ENCODE measurements at regions not wholly inside any gene's neighbourhood (a gene's known extent, or its start where the extent isn't known, plus 50 kb on each side); places are given as distances from the start of the nearest gene placed in this dataset.

- Histone ChIP-seq H3K4me3 (replicated peaks in 1 of 2; ENCODE audit: low read depth in 1 of 2, low read length in 2 of 2) (no peak overlapping the region), H3K27ac (ENCODE audit: low read depth, low read length) (no peak overlapping the region), H2AFZ (ENCODE audit: low read depth, low read length, poor library complexity, severe bottlenecking) (no peak overlapping the region), H3K4me1 (ENCODE audit: control insufficient read depth in 1 of 2, insufficient read depth in 2 of 2, low read length in 2 of 2) (no peaks in the 10 kb centered on the region), H3K36me3 (ENCODE audit: control insufficient read depth in 1 of 2, insufficient read depth in 2 of 2, low read length in 2 of 2) (no peaks in the 10 kb centered on the region), H3K9ac (ENCODE audit: low read length) (no peak overlapping the region), H3K4me2 (ENCODE audit: low read length) (no peak overlapping the region), H3K79me2 (ENCODE audit: insufficient read depth, low read length) (no peaks in the 10 kb centered on the region), H3K9me2 (ENCODE audit: insufficient read depth) (no peaks in the 10 kb centered on the region), H3K9me3 (ENCODE audit: control insufficient read depth in 1 of 2, insufficient read depth in 1 of 2, low read depth in 1 of 2, low read length in 2 of 2) (peaks cover 4 to 9% of the 10 kb centered on the region in 2 experiments; a peak in 3 of 4 replicates), H3K27me3 (ENCODE audit: insufficient read depth, low read length) (no peaks in the 10 kb centered on the region), H4K20me1 (ENCODE audit: insufficient read depth) (no peaks in the 10 kb centered on the region)
- DNase-seq (ENCODE audit: low read depth, low spot score): no peak
- BruUV-seq (replicated peaks): no TSS peak
- intact Hi-C loops (cut with micrococcal nuclease): no loop called here
- ChIA-PET RAD21 (ENCODE audit: low non-redundant PET in 1 of 2, low total read pairs in 2 of 2, uncharacterized antibody in 2 of 2, unreplicated experiment in 2 of 2) (no interaction called here), CTCF (no interaction called here), POLR2A (no interaction called here)
- no peak for ATAC-seq
- TF ChIP-seq ZFX (IDR thresholded peaks at IDR 0.05): no peak
- TF ChIP-seq SIN3A (IDR thresholded peaks at IDR 0.05; ENCODE audit: low read depth): no peak
- no peak for TF ChIP-seq RAD21 (IDR thresholded peaks at IDR 0.05; ENCODE audit: low read depth)
- TF ChIP-seq POLR2A (IDR thresholded peaks at IDR 0.05; ENCODE audit: borderline replicate concordance, extremely low read depth, insufficient read depth, insufficient read length): no peak
- no peak for TF ChIP-seq YY1 (IDR thresholded peaks at IDR 0.05; ENCODE audit: extremely low read depth, insufficient replicate concordance, low read depth, low read length)
- TF ChIP-seq ELF1 (IDR thresholded peaks at IDR 0.05; ENCODE audit: borderline replicate concordance, low read depth): no peak
- TF ChIP-seq EZH2 (IDR thresholded peaks at IDR 0.05): no peak
- no peak for TF ChIP-seq TCF7L2 (IDR thresholded peaks at IDR 0.05; ENCODE audit: borderline replicate concordance, extremely low read depth, insufficient read depth, insufficient read length)
- TF ChIP-seq CBX3 (IDR thresholded peaks at IDR 0.05; ENCODE audit: low read depth): no peak
- TF ChIP-seq EGR1 (IDR thresholded peaks at IDR 0.05; ENCODE audit: low read depth): no peak
- TF ChIP-seq FOSL1 (IDR thresholded peaks at IDR 0.05; ENCODE audit: low read depth): no peak
- no peak for TF ChIP-seq CTCF (IDR thresholded peaks at IDR 0.05 in 2 of 3, conservative IDR thresholded peaks at IDR 0.05 in 1 of 3; ENCODE audit: borderline replicate concordance in 1 of 3, insufficient read depth in 1 of 3, low read depth in 2 of 3, low read length in 2 of 3)
- no peak for TF ChIP-seq EZH2phosphoT487 (IDR thresholded peaks at IDR 0.05; ENCODE audit: borderline replicate concordance)
- no peak for TF ChIP-seq POLR2AphosphoS5 (IDR thresholded peaks at IDR 0.05; ENCODE audit: low read depth, low read length)
- TF ChIP-seq JUND (IDR thresholded peaks at IDR 0.05): no peak
- no peak for TF ChIP-seq SRF (IDR thresholded peaks at IDR 0.05; ENCODE audit: low read depth)
Observed at GRCh38 chr21:22903851-22904250, 1905.6 kb downstream of the NCAM2 start.

Measured in HCT116 (cell line).